K562 (cell line): ENCODE measurements at regions not wholly inside any gene's neighbourhood (a gene's known extent, or its start where the extent isn't known, plus 50 kb on each side); places are given as distances from the start of the nearest gene placed in this dataset.

Experiments used
- ATAC-seq: fragments of 200-7000 bp; cut with Tn5 transposase; 3 replicates; pipeline ENCODE4 v1.9.1; 2020; ENCODE audit warnings: moderate library complexity
- BruUV-seq: library from RNA; stranded (reverse); fragments of 400-500 nt; replicated peaks from 2 replicates; lab custom pipeline; 2021; lab: Mats Ljungman, UMichigan
- CTCF ChIA-PET: fragments of 300-600 bp; formaldehyde crosslinking; extraction: SDS; loops from one replicate; lab custom pipeline; 2021; ENCODE audit warnings: low intra/inter-chr PET ratio; lab: Yijun Ruan, JAX
- POLR2A ChIA-PET: fragments of 300-600, 350-650 bp; sonication (Branson Sonifier 250); formaldehyde crosslinking; extraction: SDS; loops from one replicate; lab custom pipeline; 2021; ENCODE audit warnings: antibody characterized with exemption, inconsistent platforms; lab: Yijun Ruan, JAX
- DNase-seq, 4 experiments: peaks; one replicate each; pipeline versions ENCODE4 v3.0.0 to v3.0.0-alpha.2; 2011 to 2018; ENCODE audit warnings: low spot score in 3 of 4, mixed read lengths in 3 of 4; ENCODE audit errors: extremely low read depth in 1 of 4
- FAIRE-seq: peaks from 2 replicates; lab custom pipeline; 2011; peaks lifted over from hg19 to GRCh38; lab: Jason Lieb, UNC
- H2AFZ ChIP-seq: 2 replicates; pipeline ENCODE4 v1.6.0; 2011; ENCODE audit warnings: low read depth, low read length, control low read depth, inconsistent platforms
- H3K27ac ChIP-seq: fragments of 200-600 bp; 3 replicates; pipeline ENCODE4 v1.8.0; 2011; ENCODE audit warnings: low read depth, mild to moderate bottlenecking, control low read depth, inconsistent platforms, low read length, moderate library complexity, mixed read lengths; ENCODE audit errors: extremely low read depth
- H3K27me3 ChIP-seq, 2 experiments: fragments of 300-600 bp in 1 of 2; 2 replicates in 1 of 2; 3 replicates in 1 of 2; pipeline versions ENCODE4 v1.6.0 to v1.8.0; 2011; ENCODE audit warnings: inconsistent platforms in 2 of 2, low read length in 2 of 2, mild to moderate bottlenecking in 1 of 2, mixed read lengths in 1 of 2, moderate library complexity in 1 of 2; ENCODE audit not compliant: control insufficient read depth in 2 of 2, insufficient read depth in 2 of 2
- H3K36me3 ChIP-seq: fragments of 300-600 bp; 3 replicates; pipeline ENCODE4 v1.8.0; 2011; ENCODE audit warnings: mild to moderate bottlenecking, low read length, inconsistent platforms; ENCODE audit not compliant: control insufficient read depth, insufficient read depth
- H3K4me1 ChIP-seq, 2 experiments: fragments of 200-600 bp in 1 of 2; replicated peaks in 1 of 2; 2 replicates in 1 of 2; 3 replicates in 1 of 2; pipeline versions ENCODE4 v1.5.1 to v1.8.0; 2011; ENCODE audit warnings: inconsistent platforms in 2 of 2, low read length in 2 of 2, mild to moderate bottlenecking in 1 of 2, mixed read lengths in 1 of 2, moderate library complexity in 1 of 2; ENCODE audit not compliant: control insufficient read depth in 2 of 2, insufficient read depth in 2 of 2
- H3K4me2 ChIP-seq: 2 replicates; pipeline ENCODE4 v1.6.1; 2011; ENCODE audit warnings: low read length, control low read depth, inconsistent platforms, mixed read lengths; ENCODE audit not compliant: insufficient read depth
- H3K4me3 ChIP-seq: fragments of 200-600 bp; sonication (generic), shearing (Covaris generic); 2 replicates; pipeline ENCODE4 v1.5.1; 2016; ENCODE audit warnings: control low read depth, inconsistent platforms
- H3K79me2 ChIP-seq: fragments of 200-600 bp; 3 replicates; pipeline ENCODE4 v1.8.0; 2011; ENCODE audit warnings: low read length, inconsistent platforms; ENCODE audit not compliant: control insufficient read depth, insufficient read depth
- H3K9ac ChIP-seq, 2 experiments: 2 replicates each; pipeline versions ENCODE4 v1.6.0 to v1.6.1; 2011; ENCODE audit warnings: low read depth in 2 of 2, low read length in 2 of 2, control low read depth in 1 of 2, inconsistent platforms in 1 of 2, mild to moderate bottlenecking in 1 of 2, mixed read lengths in 1 of 2; ENCODE audit not compliant: insufficient read depth in 1 of 2
- H3K9me1 ChIP-seq: one replicate; pipeline ENCODE4 v1.6.0; 2011; ENCODE audit warnings: inconsistent platforms, mild to moderate bottlenecking, low read length, moderate library complexity; ENCODE audit not compliant: control insufficient read depth, insufficient read depth
- H3K9me3 ChIP-seq: replicated peaks from 2 replicates; pipeline ENCODE4 v1.5.1; 2011; ENCODE audit warnings: low read depth, low read length, inconsistent platforms; ENCODE audit not compliant: control insufficient read depth, insufficient read depth
- H4K20me1 ChIP-seq: replicated peaks from 2 replicates; pipeline ENCODE4 v1.6.1; 2011; ENCODE audit warnings: low read length, inconsistent platforms, mixed read lengths; ENCODE audit not compliant: control insufficient read depth, insufficient read depth
- ARID3A ChIP-seq: IDR thresholded peaks from 2 replicates; pipeline ENCODE4 v1.6.1; 2012; ENCODE audit warnings: low read depth, low read length, improper control_type of control experiment, borderline replicate concordance
- ATF7 ChIP-seq: fragments of 450-650 bp; IDR thresholded peaks from 2 replicates; pipeline ENCODE4 v1.7.1; 2014; ENCODE audit warnings: mild to moderate bottlenecking, moderate library complexity
- ESRRA ChIP-seq: fragments of 450-650 bp; IDR thresholded peaks from 2 replicates; pipeline ENCODE4 v1.6.1; 2014; ENCODE audit warnings: low read depth, mild to moderate bottlenecking, moderate library complexity, borderline replicate concordance
- L3MBTL2 ChIP-seq: fragments of 450-650 bp; IDR thresholded peaks from 2 replicates; pipeline ENCODE4 v1.6.1; 2016; ENCODE audit warnings: mild to moderate bottlenecking, moderate library complexity
- MCM5 ChIP-seq: fragments of 450-650 bp; IDR thresholded peaks from 2 replicates; pipeline ENCODE4 v1.6.1; 2016; ENCODE audit warnings: low read depth
- NFE2 ChIP-seq: IDR thresholded peaks from 2 replicates; pipeline ENCODE4 v1.6.1; 2014; ENCODE audit warnings: antibody characterized with exemption, low read depth
- RBM15 ChIP-seq: fragments of 200-400 bp; formaldehyde crosslinking; IDR thresholded peaks from 2 replicates; pipeline ENCODE4 v1.6.1; 2018; ENCODE audit warnings: mild to moderate bottlenecking, low read length, moderate library complexity; ENCODE audit not compliant: insufficient read depth
- RBM34 ChIP-seq: fragments of 200-400 bp; formaldehyde crosslinking; IDR thresholded peaks from 2 replicates; pipeline ENCODE4 v1.6.1; 2018; ENCODE audit warnings: low read length, borderline replicate concordance; ENCODE audit not compliant: insufficient read depth
- RCOR1 ChIP-seq, 2 experiments: IDR thresholded peaks; 2 replicates each; pipeline ENCODE4 v1.6.1; 2012; ENCODE audit warnings: low read depth in 2 of 2, low read length in 2 of 2, borderline replicate concordance in 1 of 2, improper control_type of control experiment in 1 of 2
- SIX5 ChIP-seq, 2 experiments: IDR thresholded peaks; 2 replicates each; pipeline ENCODE4 v1.6.1; 2011; ENCODE audit warnings: low read length in 2 of 2, borderline replicate concordance in 1 of 2, low read depth in 1 of 2, mild to moderate bottlenecking in 1 of 2, moderate library complexity in 1 of 2; ENCODE audit not compliant: insufficient read depth in 1 of 2
- SMAD1 ChIP-seq: fragments of 150-350 bp; IDR thresholded peaks from 2 replicates; pipeline ENCODE4 v1.6.1; 2014; ENCODE audit warnings: low read length, low read depth; ENCODE audit not compliant: partially characterized antibody
- SRF ChIP-seq, 2 experiments: fragments of 250-450, 450-650 bp in 1 of 2; sonication (Bioruptor Pico) in 1 of 2; sonication (generic) in 1 of 2; formaldehyde crosslinking; IDR thresholded peaks; 2 replicates each; pipeline versions ENCODE4 v1.5.0 to v1.5.1; 2020 to 2022; ENCODE audit warnings: mild to moderate bottlenecking in 1 of 2, missing genetic modification reagents in 1 of 2
- SRSF3 ChIP-seq: fragments of 200-400 bp; formaldehyde crosslinking; IDR thresholded peaks from 2 replicates; pipeline ENCODE4 v1.6.1; 2016; ENCODE audit warnings: mild to moderate bottlenecking, low read length, moderate library complexity; ENCODE audit not compliant: insufficient read depth
- ZNF124 ChIP-seq: sonication (generic); formaldehyde crosslinking; IDR thresholded peaks from 2 replicates; pipeline ENCODE4 v1.8.1; 2022; ENCODE audit warnings: missing genetic modification reagents
- ZNF253 ChIP-seq: fragments of 250-450 bp; sonication (Bioruptor Pico); conservative IDR thresholded peaks from 2 replicates; pipeline ENCODE4 v1.6.1; 2021; ENCODE audit warnings: mild to moderate bottlenecking
- ZNF561 ChIP-seq: fragments of 450-650 bp; formaldehyde crosslinking; conservative IDR thresholded peaks from 2 replicates; pipeline ENCODE4 v1.4.0; 2020; ENCODE audit warnings: mild to moderate bottlenecking, moderate library complexity
- ZNF586 ChIP-seq: fragments of 450-650 bp; formaldehyde crosslinking; conservative IDR thresholded peaks from 2 replicates; pipeline ENCODE4 v1.4.0; 2020; ENCODE audit warnings: mild to moderate bottlenecking, moderate library complexity
- ZNF639 ChIP-seq, 2 experiments: fragments of 200-800 bp in 1 of 2; sonication (Bioruptor generic) in 1 of 2; sonication (generic) in 1 of 2; formaldehyde crosslinking in 1 of 2; IDR thresholded peaks in 1 of 2; conservative IDR thresholded peaks in 1 of 2; 2 replicates each; pipeline versions ENCODE4 v1.5.0 to v1.6.1; 2016 to 2020; ENCODE audit warnings: missing compliant biosample characterization in 1 of 2, missing genetic modification characterization in 1 of 2, missing genetic modification reagents in 1 of 2
- WGBS: fragments of 100-300 bp; shearing (Covaris generic); methylation state at CpG from one replicate; pipeline ENCODE4 v1.1.6; 2016; ENCODE audit warnings: low coverage, mixed read lengths; ENCODE audit not compliant: insufficient coverage; ENCODE audit errors: missing lambda C conversion rate; 5-methylcytosine and 5-hydroxymethylcytosine counted together
- in situ Hi-C: fragments of 300-500 bp; cut with MboI; formaldehyde crosslinking; loops from 4 replicates; pipeline ENCODE4 v1.15.0; 2018; ENCODE audit warnings: inconsistent platforms, mixed read lengths
- intact Hi-C: fragments of 100-400 bp; cut with micrococcal nuclease; formaldehyde crosslinking; loops from 2 replicates; pipeline ENCODE4 v1.14.2; 2022

- no peak for TF ChIP-seq ZNF561
- no peak for TF ChIP-seq ZNF586 (CRISPR knock-in tag)
- TF ChIP-seq RBM15, result no peak
- TF ChIP-seq RBM34, result no peak
- TF ChIP-seq ZNF253 (CRISPR knock-in tag), result no peak
- TF ChIP-seq SRF (CRISPR knock-in tag; IDR thresholded peaks at IDR 0.05), result no peak
- TF ChIP-seq L3MBTL2, result no peak
Observed at GRCh38 chr22:48380016-48380665, 1447.5 kb downstream of the BRD1 start (continued).

- peaks cover 0 to 5% of the 10 kb centered on the region in 2 experiments; a peak in 1 of 5 replicates for H3K27me3 ChIP-seq
- TF ChIP-seq RCOR1 (IDR thresholded peaks at IDR 0.05; ENCODE audit: borderline replicate concordance in 1 of 2, low read depth in 2 of 2, low read length in 2 of 2), result no peak
- TF ChIP-seq NFE2, result no peak
- no peak for TF ChIP-seq MCM5
- TF ChIP-seq ESRRA, result no peak
- no peak for TF ChIP-seq ZNF639 (CRISPR knock-in tag; conservative IDR thresholded peaks at IDR 0.05 in 1 of 2, IDR thresholded peaks at IDR 0.05 in 1 of 2)
- TF ChIP-seq SRSF3, result no peak
- TF ChIP-seq ZNF124 (CRISPR knock-in tag), result no peak
- no peak for TF ChIP-seq SMAD1
- no peak for TF ChIP-seq ATF7
- no peak for TF ChIP-seq ARID3A
- TF ChIP-seq SIX5 (IDR thresholded peaks at IDR 0.05; ENCODE audit: borderline replicate concordance in 1 of 2, insufficient read depth in 1 of 2, low read depth in 1 of 2, low read length in 2 of 2), result no peak
- TF ChIP-seq, all 486 proteins: peak for 0
- no peaks in the 10 kb centered on the region for H3K9me3 ChIP-seq
- ChIA-PET POLR2A (no interaction called here), CTCF (no interaction called here)
- DNase-seq (no peak), FAIRE-seq (no peak), ATAC-seq (no peak)
- 0 out of 2 replicates have a peak, but pooled peaks cover 4% of the 10 kb centered on the region for H4K20me1 ChIP-seq
- intact Hi-C loops, result no loop called here
- no peaks in the 10 kb centered on the region for H3K9me1 ChIP-seq
- in situ Hi-C loops, result no loop called here
- no peak overlapping the region for H3K4me2 ChIP-seq
- H3K9ac ChIP-seq, result no peak overlapping the region
- no peak overlapping the region for H3K4me3 ChIP-seq
- H3K27ac ChIP-seq, result no peak overlapping the region
- no TSS peak for BruUV-seq
- H3K4me1 ChIP-seq, result no peaks in the 10 kb centered on the region
- H3K79me2 ChIP-seq, result no peaks in the 10 kb centered on the region
- 1% methylated on average over 10 of the region's 13 CpGs for WGBS
- no peak overlapping the region for H2AFZ ChIP-seq
- no peaks in the 10 kb centered on the region for H3K36me3 ChIP-seq
Observed at GRCh38 chr22:48379371-48379770, 1448.3 kb downstream of the BRD1 start.
